HG03108 (cell line): ENCODE measurements at regions not wholly inside any gene's neighbourhood (a gene's known extent, or its start where the extent isn't known, plus 50 kb on each side); places are given as distances from the start of the nearest gene placed in this dataset.

Source experiments
- ATAC-seq: cut with Tn5 transposase; IDR thresholded peaks from one replicate; pipeline ENCODE4 v1.9.1; 2021; ENCODE audit warnings: moderate library complexity; ENCODE audit not compliant: unreplicated experiment

DNA sequence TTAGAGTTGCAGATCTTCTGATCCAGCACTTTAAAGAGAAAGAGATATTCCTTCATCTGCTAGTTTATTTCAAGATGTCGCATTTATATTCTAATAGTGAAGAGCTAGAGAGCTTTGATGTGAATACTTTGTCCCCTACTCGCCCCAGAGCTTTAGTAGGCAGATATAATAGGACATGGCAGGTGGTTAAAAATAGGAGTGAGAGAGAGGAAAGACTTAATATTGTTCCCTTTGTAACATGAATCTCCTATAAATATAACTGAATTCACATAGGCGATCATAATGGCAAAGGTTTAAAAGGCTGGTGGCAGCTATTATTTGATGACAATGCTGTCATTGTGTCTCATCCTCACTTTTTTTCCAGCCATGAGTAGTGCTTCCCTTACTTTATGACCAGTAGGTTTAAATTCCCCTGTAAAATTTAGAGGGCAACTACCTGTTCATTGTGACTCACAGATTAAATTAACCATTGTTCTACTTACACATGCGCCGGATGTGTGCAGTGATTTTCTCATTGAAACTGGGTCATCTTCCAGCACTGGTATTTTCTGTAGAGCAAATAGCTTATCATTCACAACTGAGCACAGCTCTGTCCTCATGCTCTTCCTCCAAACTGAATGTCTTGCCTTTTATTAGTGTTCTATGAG lies 906.7 kb upstream of the CELF2 start:
- ATAC-seq, result no peak

DNA sequence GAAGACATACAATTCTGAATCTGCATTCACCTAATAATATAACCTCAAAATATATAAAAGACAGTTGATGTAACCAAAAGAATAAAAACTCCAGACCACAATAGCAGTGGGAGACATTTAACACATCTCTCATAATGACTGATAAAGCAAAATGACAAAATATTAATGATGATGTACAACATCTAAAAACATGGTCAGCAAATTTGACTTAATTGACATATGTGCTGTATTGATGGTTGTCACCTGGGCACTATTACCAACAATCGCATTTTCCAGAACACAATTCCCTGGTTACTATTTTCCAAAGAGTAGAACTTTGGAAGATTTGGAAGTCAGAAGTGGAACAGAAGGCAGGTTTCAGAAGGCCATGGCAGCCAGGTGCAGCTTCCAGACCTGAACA lies 899.5 kb upstream of the CELF2 start:
- no peak for ATAC-seq

DNA sequence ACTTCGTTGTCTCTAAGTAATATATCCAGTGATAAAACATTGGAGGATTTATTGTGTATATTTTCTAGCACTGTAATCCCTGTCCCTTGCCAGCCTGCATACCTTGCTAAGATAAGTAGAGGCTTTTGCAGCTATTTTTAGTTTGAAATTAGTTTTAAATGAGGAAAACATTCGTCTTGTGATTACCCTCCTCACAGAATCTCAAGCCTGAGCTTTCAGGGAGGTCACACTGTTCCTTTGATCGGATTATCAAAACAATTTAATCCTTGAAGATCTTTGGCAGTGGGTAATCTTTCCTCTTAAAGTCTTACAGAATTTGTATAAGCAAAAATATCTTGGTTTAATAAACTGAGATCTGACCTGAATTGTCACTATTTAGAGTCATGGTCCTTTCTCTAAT lies 897.0 kb upstream of the CELF2 start:
- no peak for ATAC-seq

DNA sequence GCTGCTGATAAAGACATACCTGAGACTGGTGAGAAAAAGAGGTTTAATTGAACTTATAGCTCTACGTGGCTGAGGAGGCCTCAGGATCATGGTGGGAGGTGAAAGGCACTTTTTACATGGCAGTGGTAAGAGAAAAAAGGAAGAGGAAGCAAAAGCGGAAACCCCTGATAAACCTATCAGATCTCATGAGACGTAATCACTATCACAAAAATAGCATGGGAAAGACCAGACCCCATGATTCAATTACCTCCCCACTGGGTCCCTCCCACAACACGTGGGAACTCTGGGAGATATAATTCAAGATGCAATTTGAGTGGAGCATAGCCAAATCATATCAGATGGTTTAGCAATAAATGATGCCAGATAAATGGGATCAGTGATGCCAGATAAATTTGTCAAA lies 892.0 kb upstream of the CELF2 start:
- ATAC-seq, result no peak

DNA sequence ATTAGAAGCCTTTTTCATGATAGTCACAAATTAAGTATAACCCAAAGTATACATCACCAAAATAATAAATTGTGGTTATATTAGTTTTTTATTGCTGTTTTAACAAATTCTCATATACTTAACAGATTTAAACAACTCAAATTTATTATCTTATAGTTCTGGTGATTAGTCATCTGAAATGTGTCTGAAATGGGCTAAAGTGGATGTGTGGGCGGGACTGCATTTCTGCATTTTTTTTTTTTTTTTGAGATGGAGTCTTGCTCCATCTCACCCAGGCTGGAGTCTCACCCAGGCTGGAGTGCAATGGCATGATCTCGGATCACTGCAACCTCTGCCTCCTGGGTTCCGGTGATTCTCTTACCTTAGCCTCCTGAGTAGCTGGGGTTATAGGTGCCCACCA lies 891.5 kb upstream of the CELF2 start:
- no peak for ATAC-seq

DNA sequence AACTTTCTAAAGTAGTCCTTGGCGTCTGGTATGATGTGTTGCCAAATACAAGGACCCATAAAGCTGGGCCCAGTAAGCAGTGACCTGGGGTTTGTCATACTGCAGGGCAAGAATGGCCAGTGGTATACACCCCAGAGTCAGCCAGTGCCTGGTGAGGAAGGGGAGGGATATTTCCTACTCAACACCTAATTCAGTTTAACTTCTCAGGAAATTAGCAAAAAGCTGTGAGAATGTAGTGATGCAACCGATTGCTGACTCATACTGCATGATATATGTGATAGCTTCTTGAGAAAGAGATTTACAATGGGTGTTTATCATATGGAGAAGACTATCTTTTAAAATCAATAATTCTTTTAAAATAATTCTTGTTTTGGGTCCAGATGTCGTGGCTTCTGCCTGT lies 889.3 kb upstream of the CELF2 start:
- no peak for ATAC-seq

DNA sequence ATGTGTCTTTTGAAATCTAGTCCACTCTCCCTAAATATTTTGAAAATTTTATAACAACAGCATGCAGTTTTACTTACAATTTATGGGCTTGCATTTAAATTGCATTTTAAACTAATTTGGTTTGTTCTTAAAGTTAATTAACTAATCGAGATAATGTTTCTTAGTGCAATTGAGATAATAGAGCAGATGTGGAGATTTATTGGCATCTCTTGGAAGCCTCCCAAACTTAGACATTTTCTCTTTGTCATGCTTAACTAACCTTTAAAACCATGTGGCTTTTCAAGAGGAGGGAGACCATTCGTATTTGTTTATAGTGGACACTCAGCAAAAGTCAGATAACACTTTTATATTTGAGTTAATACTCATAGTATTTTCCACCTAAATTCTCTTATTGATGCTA lies 887.0 kb upstream of the CELF2 start:
- ATAC-seq, result no peak

DNA sequence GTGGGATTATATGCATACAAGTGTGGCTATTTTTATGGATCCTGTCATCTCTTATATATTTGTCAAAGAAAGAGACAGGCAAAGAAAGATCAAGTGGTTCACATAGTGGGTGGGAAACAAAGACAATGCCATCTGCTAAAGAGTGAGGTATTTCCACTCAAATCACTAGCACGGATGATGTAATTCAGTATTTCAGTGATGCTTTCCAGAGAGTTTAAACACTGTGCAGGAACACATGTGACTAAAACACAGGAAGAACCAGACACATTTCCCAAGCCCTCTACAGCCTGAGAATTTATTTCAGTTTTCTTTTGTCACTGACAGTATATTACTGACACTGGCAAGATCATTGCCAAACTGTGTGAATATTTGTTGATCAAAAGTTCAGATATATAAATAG lies 885.7 kb upstream of the CELF2 start:
- ATAC-seq, result no peak

DNA sequence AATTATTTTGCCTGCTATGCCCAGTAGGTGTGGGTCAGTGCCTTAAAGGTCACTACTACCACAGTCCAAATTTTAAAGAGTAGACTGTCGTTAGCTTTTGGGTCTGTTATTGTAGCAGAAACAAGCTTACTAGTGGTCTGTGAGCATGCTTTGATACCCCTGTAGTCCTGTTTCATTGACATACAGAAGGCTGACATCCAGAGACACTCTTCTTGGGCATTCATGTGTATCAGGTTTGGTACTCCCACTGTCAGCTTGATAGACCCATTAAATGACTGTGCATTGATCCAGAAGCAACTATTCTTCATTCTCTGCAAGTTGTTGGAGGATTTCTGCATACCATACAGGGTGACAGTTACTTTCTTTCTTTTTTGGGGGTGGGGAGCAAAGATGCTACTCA lies 884.4 kb upstream of the CELF2 start:
- no peak for ATAC-seq

GRCh38 chr10:10138685-10139084 lies 879.0 kb upstream of the CELF2 start:
- no peak for ATAC-seq

DNA sequence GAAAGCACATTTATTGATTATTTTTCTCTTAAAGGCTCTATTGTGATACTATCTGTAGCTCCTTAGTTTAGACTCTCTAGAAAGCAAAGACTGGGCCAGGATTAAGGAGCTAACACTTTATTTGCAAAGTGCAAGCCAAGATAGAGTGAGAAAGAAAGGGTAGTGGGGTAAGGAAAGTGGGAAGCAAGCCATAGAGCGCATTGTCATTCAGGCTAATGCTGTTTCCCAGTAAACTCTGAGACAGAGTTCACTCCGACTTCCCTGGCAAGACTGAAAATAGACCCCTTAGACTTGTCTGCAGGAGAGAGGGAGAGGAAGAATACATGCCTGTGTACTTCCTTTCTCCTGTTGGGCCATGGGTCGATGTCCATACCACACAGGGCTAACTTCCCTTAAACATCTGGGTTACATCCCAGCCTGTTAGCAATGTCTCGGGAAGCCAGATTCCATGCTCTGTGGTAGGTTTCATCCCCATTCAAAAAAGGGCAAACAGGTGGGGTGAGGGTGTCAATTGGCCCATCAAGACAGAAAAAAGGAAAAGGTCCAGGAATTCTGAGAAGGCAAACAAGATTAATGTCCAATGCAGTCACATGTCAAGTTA lies 875.8 kb upstream of the CELF2 start:
- no peak for ATAC-seq

GRCh38 chr10:10146604-10147003 lies 871.1 kb upstream of the CELF2 start:
- no peak for ATAC-seq

GRCh38 chr10:10149899-10150298 lies 867.8 kb upstream of the CELF2 start:
- no peak for ATAC-seq

DNA sequence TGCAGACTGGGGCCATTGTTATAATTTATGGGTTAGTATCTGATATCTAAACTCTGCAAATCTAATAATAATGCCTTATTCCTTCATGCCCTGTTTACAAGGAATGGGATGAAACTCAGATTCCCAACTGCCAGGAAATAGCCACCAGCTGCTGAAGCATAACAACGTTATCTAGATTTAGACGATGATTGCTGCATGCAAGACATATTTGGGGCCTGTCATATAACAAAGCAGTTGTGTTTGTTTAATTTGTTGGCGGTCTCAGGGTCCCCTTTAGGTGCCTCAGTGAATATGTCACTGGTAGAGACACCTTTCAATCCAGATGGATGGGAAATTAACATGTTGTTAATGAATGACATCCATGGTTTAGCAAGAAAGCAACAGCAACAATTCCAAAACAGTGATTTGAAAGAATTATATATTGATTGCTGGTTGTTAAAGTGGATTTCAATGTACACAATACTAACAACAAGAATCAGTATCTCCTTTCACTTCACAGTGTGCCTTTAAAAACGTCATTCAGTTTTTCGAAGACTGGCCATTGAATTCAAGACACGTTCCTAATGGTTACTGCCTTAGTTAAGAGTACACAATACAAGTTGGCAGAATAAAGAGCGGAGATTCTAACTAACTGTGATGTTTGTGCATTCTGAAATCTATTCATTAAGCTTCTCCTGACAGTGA lies 860.6 kb upstream of the CELF2 start:
- ATAC-seq, result no peak

GRCh38 chr10:10160821-10161312 lies 856.8 kb upstream of the CELF2 start:
- no peak for ATAC-seq

DNA sequence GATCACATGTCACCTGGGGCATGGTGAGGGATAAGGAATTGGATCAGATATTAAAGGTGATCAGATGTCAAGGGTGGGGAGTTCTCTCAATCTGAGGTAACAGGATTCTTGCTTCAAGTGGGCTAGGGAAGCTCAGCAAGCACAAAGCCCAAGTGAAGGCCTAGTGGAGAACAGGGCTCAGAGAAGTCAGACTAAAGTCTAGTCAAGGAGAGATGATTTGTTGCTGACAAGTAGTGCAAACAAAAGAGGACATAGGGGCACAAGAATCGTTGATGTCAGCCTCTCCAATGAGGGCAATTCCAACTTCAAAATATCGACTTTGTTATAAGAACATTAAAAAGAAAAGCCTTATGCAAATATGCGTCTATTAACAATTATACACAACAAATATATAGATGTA lies 852.8 kb upstream of the CELF2 start:
- no peak for ATAC-seq

- ATAC-seq, result no peak
Measured at GRCh38 chr10:10165415-10165814, 852.3 kb upstream of the CELF2 start.

- ATAC-seq, result no peak
Measured at GRCh38 chr10:10178476-10178875, 839.2 kb upstream of the CELF2 start.

- no peak for ATAC-seq
Measured at GRCh38 chr10:10193848-10194247, 823.8 kb upstream of the CELF2 start.

GRCh38 chr10:10196701-10197100 lies 821.0 kb upstream of the CELF2 start:
- no peak for ATAC-seq

DNA sequence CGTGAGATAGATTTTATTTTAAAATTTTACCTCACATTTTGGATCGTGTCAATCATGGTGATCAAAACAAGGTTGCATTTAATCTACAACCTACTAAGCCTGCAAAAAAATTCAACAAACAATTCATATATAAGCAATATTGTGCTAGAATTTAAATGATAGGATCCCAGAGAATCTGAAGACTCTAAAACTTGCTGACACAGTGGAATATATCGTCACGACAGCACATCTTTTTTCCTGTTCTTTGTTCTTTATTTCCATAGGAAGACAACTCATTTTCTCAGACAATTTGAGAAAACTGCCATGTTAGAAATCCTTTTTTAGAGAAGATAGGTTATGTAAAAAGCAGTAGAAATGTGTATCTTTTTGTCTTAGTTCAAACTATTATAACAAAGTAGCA lies 820.2 kb upstream of the CELF2 start:
- no peak for ATAC-seq

GRCh38 chr10:10198363-10198762 lies 819.3 kb upstream of the CELF2 start:
- no peak for ATAC-seq
